NCI-H1105 (cell line): ENCODE measurements at regions not wholly inside any gene's neighbourhood (a gene's known extent, or its start where the extent isn't known, plus 50 kb on each side); places are given as distances from the start of the nearest gene placed in this dataset.
"Not testable (repeated sequence)": the region's sequence is repeated elsewhere in the genome, so short reads cannot be mapped to it uniquely, and the experiment has no call there.

Experiments
- DNase-seq: peaks from one replicate; lab custom pipeline; 2025; lab: John Stamatoyannopoulos, UW

GRCh38 chr11:15843309-15843872, 513.0 kb downstream of the SOX6 start:
- peak; percentile 96 for DNase-seq

- no peak for DNase-seq
These were observed 511.1 kb downstream of the SOX6 start for GRCh38 chr11:15845261-15845660.

DNA sequence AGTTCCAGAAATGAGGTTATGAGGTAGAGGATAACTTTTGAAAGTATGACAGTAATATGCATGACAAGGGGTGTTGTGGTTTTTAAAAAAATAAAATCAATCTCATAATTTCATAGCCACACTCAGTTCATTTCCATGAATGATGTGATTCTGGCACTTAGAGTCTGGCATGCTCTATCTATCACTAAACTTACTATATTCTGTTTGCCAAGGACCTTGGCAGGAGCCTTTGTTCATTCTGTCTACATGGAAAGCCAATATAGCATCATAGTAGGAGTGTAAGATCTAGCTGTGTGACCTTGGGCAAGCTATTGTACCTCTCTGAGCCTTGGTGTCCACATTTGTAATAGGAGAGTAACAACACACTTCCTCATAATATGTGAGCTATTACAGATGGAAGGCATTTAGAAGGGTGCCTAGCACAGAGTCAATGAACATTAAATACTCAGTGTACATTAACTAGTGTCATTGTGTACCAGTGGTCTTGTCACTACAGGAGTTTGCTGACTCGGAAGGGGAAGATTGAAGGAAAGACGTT, 507.6 kb downstream of the SOX6 start:
- no peak for DNase-seq

DNA sequence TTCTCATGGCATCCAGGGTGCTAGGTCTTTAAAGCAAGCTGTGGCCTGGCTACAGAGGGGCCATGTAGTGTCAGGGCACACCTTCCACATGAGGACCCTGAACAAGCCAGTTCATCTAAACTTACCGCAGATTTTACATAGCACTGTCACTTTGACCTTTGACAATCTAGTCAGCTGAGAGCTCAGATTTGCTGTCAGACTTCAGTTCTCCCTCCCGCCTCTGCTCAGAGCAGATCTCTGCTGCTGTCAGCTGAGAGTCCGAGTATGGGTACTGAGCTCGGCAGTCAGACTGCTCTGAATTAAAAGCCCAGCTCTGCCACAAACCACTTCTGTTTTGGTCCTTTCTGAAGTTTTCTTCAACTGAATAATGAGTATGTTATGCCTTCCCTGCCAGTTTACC, 507.1 kb downstream of the SOX6 start:
- no peak for DNase-seq

- DNase-seq, result not testable (repeated sequence)
These were observed 506.0 kb downstream of the SOX6 start for GRCh38 chr11:15850335-15850734.

DNA sequence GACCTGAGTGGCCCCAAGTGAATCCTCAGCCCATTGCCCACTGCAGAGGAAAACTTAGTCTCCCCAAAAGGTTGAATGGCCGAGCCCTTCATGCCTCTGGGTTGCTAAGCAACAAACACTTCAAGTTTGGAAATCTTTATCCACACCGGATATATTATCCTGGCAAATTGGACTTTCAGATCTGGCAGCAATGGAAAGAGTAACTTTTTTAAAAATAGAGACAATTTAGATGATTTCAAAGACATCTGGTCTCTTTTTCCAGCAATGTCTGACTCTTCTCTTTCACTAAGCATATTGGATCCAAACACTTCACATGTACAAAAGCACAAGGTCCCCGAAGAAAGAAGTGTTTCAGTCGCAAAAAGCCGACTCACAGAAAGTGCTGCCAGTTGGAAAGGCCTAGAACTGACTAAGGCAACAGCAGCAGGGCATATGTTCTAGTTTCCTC, 505.3 kb downstream of the SOX6 start:
- no peak for DNase-seq

DNA sequence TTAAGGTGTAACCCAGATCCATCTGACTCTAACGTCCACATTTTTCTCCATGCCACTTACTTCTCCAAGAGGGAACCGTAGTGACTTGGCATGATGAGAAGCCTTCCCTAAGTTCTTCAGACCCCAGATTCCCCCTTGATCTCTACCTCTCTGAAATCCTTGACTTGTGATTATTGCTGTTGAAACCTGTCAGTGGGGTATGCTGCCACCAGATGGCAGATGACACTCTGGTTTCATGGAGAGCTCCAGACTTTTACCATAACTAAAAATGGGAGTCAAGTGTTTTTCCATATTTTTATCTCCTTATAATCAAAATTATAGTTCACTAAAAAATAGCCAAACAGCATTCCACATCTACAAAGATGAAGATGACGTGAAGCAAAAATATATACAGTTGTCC, 504.2 kb downstream of the SOX6 start:
- no peak for DNase-seq

DNA sequence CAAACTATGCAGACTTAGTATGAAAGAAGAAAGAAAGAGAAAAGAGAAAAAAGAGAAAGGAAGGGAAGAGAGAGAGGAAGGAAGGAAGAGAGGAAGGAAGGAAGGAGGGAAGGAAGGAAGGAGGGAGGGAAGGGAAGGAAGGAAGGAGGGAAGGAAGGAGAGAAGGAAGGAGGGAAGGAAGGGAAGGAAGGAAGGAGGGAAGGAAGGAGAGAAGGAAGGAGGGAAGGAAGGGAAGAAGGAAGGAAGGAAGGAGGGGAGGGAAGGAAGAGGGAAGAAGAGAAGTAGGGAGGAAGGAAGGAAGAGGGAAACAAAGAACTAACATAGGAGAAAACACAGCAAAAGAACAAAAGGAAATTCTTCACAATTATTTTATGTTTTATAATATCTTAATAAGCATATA, 502.1 kb downstream of the SOX6 start:
- DNase-seq, result no peak

DNA sequence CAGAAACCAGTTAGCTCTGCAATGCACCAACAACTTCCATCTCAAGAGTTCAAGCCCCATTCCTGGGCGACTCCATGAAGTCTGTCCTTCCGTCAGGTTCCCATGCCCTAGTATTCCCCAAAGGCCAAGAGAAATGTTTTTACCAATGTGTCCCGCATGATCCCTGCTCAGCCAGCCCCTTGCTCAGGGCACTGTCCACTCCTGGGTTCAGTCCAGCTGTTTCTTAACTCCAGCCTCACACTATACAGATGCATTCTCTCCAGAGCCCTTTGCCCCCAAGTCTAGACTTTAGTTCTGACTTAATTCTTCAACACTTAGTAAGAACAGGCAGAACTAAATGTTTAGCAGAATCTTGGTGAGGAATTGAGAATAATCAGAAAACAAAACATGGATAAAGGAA, 497.5 kb downstream of the SOX6 start:
- no peak for DNase-seq

DNA sequence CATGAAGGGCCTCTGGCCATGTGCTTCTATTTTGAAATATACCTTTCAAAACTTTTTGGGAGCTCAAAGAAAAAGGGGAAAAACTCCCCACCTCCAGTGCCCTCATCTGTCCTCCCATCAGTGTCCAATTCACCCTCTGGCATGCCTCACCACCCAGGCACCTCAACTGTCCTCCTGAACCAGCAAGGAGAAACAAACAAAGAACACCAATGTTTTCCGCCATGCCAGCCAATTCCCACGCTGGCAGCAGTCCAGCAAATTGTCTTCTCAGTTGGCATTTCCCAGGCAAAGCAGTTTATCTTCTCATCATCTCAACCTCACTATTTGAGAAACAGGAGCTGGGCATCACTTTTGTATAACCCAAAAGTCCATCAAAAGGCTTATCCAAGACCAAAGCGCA, 496.9 kb downstream of the SOX6 start:
- DNase-seq, result no peak

DNA sequence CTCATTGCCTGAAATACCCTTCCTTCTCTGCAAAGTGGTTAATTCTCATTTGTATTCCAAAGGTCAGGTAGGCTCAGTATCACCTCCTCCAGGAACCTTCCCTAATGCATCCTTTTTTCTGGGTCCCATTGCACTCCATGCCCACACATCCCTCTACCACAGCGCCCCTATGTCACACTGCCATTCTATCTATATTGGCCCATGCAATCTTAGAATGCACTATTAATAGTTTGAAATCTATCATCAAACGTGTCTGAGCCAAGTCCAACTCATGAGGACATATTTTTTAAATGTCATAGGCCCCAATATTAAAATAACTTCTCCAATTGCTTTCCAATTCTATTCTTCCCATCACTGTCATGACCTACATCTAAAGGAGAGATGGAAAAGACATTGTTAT, 495.1 kb downstream of the SOX6 start:
- no peak for DNase-seq

DNA sequence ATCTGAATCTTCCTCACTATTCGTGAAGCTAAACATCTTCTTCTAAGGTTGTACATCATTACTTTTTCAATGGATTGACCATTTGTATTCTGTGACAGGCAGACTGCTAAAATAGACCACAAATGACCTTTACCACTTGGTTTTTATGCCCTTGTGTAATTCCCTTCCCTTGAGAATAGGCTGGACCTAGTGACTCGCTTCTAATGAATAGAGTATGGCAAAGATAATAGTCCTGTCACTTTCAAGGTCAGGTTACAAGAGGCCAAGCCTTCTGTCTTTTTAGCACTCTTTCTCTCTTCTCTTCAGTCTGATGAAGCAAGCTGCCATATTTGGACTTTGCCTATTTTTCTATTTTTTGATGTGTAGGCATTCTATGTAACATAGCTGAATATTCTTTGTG, 492.9 kb downstream of the SOX6 start:
- DNase-seq, result no peak

GRCh38 chr11:15864026-15864805, 492.1 kb downstream of the SOX6 start:
- no peak for DNase-seq

- no peak for DNase-seq
These were observed 490.9 kb downstream of the SOX6 start for GRCh38 chr11:15865212-15865987.

- DNase-seq, result no peak
These were observed 488.5 kb downstream of the SOX6 start for GRCh38 chr11:15867871-15868270.

DNA sequence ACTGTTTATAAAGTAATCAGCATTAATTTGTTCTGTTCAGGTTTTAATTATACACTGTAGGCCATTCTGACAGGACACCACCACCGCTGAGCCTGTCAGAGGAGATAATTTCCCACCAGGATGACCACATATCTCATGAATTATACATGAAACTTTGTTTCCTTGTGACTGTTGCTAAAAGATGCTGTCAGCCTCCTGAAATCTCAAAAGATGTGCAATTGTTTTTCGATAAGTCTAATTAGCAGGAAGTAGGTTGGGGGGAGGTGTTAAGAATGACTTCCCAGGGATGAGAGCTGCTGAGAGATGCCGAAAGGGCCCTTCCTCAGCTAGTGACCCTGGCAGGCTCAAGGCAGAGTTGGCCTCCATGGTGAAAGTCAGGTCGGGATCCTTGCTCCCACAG, 485.4 kb downstream of the SOX6 start:
- no peak for DNase-seq

DNA sequence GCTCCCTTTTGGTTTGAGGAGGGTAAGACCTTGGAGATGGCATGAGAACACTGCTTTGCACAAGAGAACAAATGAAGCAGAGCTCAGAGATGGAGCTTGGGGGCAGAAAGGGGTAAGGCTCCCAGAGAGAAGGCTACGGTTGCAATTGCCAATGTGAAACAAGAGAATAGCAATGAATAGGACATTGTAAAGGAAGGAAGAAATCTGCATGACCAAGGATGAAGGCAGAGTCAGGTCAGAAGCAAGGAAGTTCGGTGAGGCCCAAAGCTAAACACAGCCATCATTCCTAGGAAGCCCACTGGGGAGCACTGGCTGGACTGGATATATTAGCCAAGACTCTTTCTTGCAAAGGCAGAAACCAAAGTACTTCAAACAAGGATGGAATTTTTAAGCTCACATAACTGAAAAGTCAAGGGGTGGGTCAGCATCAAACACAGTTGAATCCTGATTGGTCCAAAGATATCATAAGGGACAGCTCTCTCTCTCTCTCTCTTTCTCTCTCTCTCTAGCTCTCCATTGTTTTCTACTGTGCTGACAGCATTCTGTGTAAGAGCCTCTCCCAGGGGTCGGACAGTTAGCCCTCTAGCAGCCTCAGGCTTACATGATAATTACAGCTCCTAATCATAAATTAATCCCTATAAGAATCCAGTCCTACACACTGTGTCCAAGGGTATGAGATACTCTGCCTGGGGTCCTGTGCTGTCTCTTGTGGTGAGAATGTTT, 484.3 kb downstream of the SOX6 start:
- DNase-seq, result no peak

DNA sequence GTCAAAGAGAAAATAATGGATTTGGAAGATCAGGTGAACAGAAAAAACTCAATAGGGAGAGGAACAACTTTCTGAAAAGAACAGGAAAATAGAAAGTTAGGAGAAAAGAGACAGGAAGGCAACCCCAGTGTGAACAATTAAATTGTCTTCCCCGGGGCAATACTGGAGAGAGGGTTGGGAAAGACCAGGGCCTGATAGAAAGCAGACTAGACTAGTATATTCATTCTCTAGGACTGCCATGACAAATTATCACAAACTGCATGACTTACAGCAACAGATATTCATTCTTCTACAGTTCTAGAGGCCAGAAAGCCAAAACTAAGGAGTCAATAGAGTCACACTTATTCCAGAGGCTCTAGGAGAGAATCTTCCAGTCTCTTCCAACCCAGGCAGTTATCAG, 482.8 kb downstream of the SOX6 start:
- no peak for DNase-seq

GRCh38 chr11:15874704-15875103, 481.6 kb downstream of the SOX6 start:
- DNase-seq, result no peak

GRCh38 chr11:15875393-15875792, 481.0 kb downstream of the SOX6 start:
- DNase-seq, result no peak

GRCh38 chr11:15875943-15876342, 480.4 kb downstream of the SOX6 start:
- DNase-seq, result no peak

DNA sequence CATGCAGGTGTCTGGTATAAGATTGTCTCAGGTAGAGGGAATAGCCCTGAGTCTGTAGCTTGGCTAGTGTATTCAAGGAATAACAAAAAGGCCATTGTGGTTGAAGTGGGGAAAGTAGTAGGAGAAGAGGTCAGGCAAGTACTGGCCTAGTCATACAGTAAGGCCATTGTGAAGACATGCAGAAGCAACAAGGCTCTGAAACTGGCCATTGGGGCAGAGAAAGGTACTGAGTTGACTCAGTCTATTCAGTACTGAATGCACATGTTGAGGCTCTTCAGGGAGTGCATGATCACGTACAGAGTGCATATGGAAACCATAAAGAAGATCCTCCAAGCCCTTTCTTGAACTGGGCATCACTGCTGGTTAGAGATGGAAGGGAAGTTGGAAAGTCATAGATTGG, 477.6 kb downstream of the SOX6 start:
- no peak for DNase-seq
